IMR-90 (cell line): ENCODE measurements at regions not wholly inside any gene's neighbourhood (a gene's known extent, or its start where the extent isn't known, plus 50 kb on each side); places are given as distances from the start of the nearest gene placed in this dataset.

Experiments used
- NFE2L2 ChIP-seq: fragments of 150-350 bp; IDR thresholded peaks from 2 replicates; pipeline ENCODE4 v1.6.1; 2016; ENCODE audit warnings: low read depth, mild to moderate bottlenecking, low read length
- POLR2A ChIP-seq: IDR thresholded peaks from 2 replicates; pipeline ENCODE4 v1.6.1; 2012; ENCODE audit warnings: mild to moderate bottlenecking, low read depth, low read length
- RAD21 ChIP-seq: IDR thresholded peaks from 2 replicates; pipeline ENCODE4 v1.6.1; 2012; ENCODE audit warnings: low read length, improper control_type of control experiment
- RFX5 ChIP-seq: IDR thresholded peaks from 2 replicates; pipeline ENCODE4 v1.8.0; 2012; ENCODE audit warnings: low read depth, mild to moderate bottlenecking, low read length, moderate library complexity
- TF ChIP-seq, protein P1 (sequence below): conservative IDR thresholded peaks from 2 replicates; pipeline ENCODE4 v1.5.1; 2012; ENCODE audit warnings: mild to moderate bottlenecking, low read depth, low read length, improper control_type of control experiment
- TF ChIP-seq, protein P2 (sequence below): fragments of 150-350 bp; IDR thresholded peaks from 2 replicates; pipeline ENCODE4 v1.6.1; 2016; ENCODE audit warnings: low read depth, mild to moderate bottlenecking, low read length, moderate library complexity, borderline replicate concordance

DNA sequence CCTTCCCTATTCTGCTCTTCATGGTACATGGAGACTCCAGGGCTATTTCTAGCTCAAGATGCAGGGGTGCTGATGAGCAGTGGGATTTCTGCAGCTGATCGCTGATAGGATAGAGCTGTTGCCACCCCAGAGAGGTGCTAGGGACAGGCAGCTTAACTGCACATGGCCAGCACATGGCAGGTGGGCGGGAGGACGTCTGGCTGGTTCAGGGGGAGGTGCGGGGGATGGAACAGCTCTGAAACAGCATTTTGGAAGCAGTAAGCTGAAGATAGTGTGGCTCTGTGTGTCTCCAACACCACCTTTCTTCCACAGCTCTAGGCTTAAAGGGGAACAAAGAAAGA is 151.9 kb upstream of the PELI1 start:
- TF ChIP-seq RFX5 = no peak
- TF ChIP-seq, protein P1, sequence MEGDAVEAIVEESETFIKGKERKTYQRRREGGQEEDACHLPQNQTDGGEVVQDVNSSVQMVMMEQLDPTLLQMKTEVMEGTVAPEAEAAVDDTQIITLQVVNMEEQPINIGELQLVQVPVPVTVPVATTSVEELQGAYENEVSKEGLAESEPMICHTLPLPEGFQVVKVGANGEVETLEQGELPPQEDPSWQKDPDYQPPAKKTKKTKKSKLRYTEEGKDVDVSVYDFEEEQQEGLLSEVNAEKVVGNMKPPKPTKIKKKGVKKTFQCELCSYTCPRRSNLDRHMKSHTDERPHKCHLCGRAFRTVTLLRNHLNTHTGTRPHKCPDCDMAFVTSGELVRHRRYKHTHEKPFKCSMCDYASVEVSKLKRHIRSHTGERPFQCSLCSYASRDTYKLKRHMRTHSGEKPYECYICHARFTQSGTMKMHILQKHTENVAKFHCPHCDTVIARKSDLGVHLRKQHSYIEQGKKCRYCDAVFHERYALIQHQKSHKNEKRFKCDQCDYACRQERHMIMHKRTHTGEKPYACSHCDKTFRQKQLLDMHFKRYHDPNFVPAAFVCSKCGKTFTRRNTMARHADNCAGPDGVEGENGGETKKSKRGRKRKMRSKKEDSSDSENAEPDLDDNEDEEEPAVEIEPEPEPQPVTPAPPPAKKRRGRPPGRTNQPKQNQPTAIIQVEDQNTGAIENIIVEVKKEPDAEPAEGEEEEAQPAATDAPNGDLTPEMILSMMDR = no peak
- TF ChIP-seq POLR2A = no peak
- TF ChIP-seq NFE2L2 = no peak
- no peak for TF ChIP-seq RAD21
- TF ChIP-seq, protein P2, sequence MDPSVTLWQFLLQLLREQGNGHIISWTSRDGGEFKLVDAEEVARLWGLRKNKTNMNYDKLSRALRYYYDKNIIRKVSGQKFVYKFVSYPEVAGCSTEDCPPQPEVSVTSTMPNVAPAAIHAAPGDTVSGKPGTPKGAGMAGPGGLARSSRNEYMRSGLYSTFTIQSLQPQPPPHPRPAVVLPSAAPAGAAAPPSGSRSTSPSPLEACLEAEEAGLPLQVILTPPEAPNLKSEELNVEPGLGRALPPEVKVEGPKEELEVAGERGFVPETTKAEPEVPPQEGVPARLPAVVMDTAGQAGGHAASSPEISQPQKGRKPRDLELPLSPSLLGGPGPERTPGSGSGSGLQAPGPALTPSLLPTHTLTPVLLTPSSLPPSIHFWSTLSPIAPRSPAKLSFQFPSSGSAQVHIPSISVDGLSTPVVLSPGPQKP = no peak
